ENCODE measurements at regions not wholly inside any gene's neighbourhood (a gene's known extent, or its start where the extent isn't known, plus 50 kb on each side); places are given as distances from the start of the nearest gene placed in this dataset.

DNA sequence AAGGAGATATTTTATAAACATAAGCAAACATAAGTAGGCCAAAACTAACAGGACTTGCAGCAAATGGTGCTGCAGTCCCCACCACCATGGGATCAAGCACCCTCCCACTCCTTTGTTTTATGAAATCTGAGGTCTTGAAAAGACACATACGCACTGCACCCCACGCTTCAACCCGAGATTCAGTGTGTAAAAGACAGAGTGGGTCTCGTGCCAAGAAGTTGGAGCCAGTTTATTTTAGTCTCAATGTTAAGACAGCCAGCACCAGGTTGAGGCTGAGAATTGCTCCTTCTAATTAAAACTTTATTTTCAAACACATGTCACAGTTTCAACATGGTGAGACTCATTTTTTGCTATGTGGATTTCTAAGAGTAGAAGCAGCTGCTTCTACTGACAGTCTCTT, 139.1 kb upstream of the TIAM1 start:
- Histone ChIP-seq H3K36me3 (no peaks in the 10 kb centered on the region), H3K9me3 (peaks cover 0 to 35% (median 10%) of the 10 kb centered on the region in 12 donors), H3K4me1 (no peaks in the 10 kb centered on the region), H3K27me3 (no peaks in the 10 kb centered on the region), H3K27ac (no peak overlapping the region), H3K4me3 (no peak overlapping the region)
- intact Hi-C loops (cut with DNase I): no loop called here
- ATAC-seq (no peak), DNase-seq (no peak)
- WGBS, 4 donors: 67 to 80% (median 72%) methylated on average over 4 of the region's 4 CpGs
- TF ChIP-seq, protein P1, sequence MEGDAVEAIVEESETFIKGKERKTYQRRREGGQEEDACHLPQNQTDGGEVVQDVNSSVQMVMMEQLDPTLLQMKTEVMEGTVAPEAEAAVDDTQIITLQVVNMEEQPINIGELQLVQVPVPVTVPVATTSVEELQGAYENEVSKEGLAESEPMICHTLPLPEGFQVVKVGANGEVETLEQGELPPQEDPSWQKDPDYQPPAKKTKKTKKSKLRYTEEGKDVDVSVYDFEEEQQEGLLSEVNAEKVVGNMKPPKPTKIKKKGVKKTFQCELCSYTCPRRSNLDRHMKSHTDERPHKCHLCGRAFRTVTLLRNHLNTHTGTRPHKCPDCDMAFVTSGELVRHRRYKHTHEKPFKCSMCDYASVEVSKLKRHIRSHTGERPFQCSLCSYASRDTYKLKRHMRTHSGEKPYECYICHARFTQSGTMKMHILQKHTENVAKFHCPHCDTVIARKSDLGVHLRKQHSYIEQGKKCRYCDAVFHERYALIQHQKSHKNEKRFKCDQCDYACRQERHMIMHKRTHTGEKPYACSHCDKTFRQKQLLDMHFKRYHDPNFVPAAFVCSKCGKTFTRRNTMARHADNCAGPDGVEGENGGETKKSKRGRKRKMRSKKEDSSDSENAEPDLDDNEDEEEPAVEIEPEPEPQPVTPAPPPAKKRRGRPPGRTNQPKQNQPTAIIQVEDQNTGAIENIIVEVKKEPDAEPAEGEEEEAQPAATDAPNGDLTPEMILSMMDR (IDR thresholded peaks at IDR 0.05): no peak
- TF ChIP-seq POLR2A (IDR thresholded peaks at IDR 0.05): no peak

DNA sequence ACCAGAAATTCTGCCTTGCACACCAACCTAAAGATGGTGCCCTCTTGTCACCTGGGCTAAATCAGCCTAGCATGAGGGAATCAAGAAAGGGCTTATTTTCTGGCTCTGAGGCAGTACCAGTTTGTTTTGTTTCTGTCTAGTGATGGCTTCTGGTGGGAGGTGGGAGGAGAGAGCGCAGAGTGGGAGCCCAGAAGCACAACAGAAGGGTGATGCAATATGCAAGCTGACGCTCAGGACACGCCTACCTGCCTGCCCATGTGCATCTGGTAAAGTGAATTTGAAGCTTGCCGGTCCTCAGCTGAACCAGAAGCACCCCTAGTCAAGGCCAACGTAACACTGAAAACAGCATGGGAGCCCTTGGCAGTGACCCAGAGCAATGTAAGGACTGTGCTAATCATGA, 138.4 kb upstream of the TIAM1 start:
- no peak for DNase-seq
- Histone ChIP-seq H3K27me3 (no peaks in the 10 kb centered on the region), H3K36me3 (no peaks in the 10 kb centered on the region), H3K4me3 (no peak overlapping the region), H3K4me1 (no peaks in the 10 kb centered on the region), H3K27ac (no peak overlapping the region), H3K9me3 (peaks cover 0 to 35% (median 10%) of the 10 kb centered on the region in 12 donors)
- ATAC-seq: no peak
- intact Hi-C loops (cut with DNase I): no loop called here
- WGBS, 4 donors: 86 to 97% (median 93%) methylated on average over 5 of the region's 5 CpGs
- TF ChIP-seq, protein P1 (IDR thresholded peaks at IDR 0.05): no peak
- TF ChIP-seq POLR2A (IDR thresholded peaks at IDR 0.05): no peak

DNA sequence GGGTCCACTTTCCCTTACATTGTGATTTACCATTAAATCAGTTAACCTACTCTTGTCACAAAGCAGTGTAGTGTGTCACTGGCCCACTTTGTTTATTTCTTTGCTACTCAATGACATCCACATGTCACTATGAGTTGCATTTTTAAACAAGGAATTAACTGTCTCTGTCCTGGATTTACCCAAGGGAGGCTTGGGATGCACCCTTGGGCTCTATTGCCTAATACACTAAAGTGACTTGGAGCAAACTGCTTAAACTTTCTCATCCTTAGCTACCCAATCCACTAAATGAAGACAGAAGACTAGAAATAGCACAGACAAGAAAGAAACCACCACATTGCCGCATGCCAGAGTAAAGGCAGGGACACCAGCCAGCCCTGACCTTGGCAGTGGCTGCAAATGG, 136.2 kb upstream of the TIAM1 start:
- ATAC-seq (no peak), DNase-seq (no peak)
- intact Hi-C loops (cut with DNase I): no loop called here
- no peaks in the 10 kb centered on the region for H3K4me1 ChIP-seq
- H3K27ac ChIP-seq: no peak overlapping the region
- TF ChIP-seq, protein P1 (IDR thresholded peaks at IDR 0.05): no peak
- no peak for TF ChIP-seq POLR2A (IDR thresholded peaks at IDR 0.05)
- H3K36me3 ChIP-seq: no peaks in the 10 kb centered on the region
- no peaks in the 10 kb centered on the region for H3K27me3 ChIP-seq
- 82 to 86% (median 83%) methylated on average over 1 of the region's 1 CpG for WGBS, 4 donors
- no peak overlapping the region for H3K4me3 ChIP-seq
- peaks cover 0 to 30% (median 10%) of the 10 kb centered on the region in 12 donors for H3K9me3 ChIP-seq

DNA sequence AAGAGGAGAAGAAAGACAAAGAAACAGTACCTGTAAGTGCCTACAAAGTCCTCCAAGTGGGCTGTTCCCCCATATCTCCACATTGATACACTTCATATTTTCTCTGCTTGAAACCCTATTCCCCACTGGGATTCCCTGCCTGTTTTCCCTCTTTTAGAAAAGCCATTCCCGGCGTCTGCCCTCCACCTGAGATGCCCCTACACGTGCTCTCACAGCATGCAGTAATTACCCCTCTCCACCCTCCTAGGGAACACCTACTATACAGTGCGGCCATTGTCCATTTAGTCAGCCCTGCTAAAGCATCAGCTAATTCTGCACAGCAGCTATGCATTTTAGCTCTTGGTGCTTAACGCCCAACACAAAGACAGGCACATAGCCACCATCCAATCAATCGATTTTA, 135.7 kb upstream of the TIAM1 start:
- WGBS, 4 donors: 69 to 73% (median 71%) methylated on average over 6 of the region's 6 CpGs
- TF ChIP-seq, protein P1 (IDR thresholded peaks at IDR 0.05): no peak
- TF ChIP-seq POLR2A (IDR thresholded peaks at IDR 0.05): no peak
- intact Hi-C loops (cut with DNase I): no loop called here

More for the DNA sequence above, 135.7 kb upstream of the TIAM1 start:
- Histone ChIP-seq H3K9me3 (peaks cover 0 to 25% (median 9%) of the 10 kb centered on the region in 12 donors), H3K36me3 (no peaks in the 10 kb centered on the region), H3K27ac (no peak overlapping the region), H3K4me3 (no peak overlapping the region), H3K27me3 (no peaks in the 10 kb centered on the region), H3K4me1 (no peaks in the 10 kb centered on the region)
- ATAC-seq (no peak), DNase-seq (no peak)
